GM21360 (cell line): ENCODE measurements at regions not wholly inside any gene's neighbourhood (a gene's known extent, or its start where the extent isn't known, plus 50 kb on each side); places are given as distances from the start of the nearest gene placed in this dataset.

ENCODE experiments used
- ATAC-seq: cut with Tn5 transposase; IDR thresholded peaks from one replicate; pipeline ENCODE4 v1.9.1; 2021; ENCODE audit warnings: mild to moderate bottlenecking, moderate library complexity; ENCODE audit not compliant: unreplicated experiment

GRCh38 chr2:220855296-220855695 is 716.8 kb downstream of the EPHA4 start:
- no peak for ATAC-seq

- ATAC-seq, result no peak
Measured at GRCh38 chr2:220856486-220856885, 715.6 kb downstream of the EPHA4 start.

GRCh38 chr2:220857368-220857767 is 714.7 kb downstream of the EPHA4 start:
- no peak for ATAC-seq

- no peak for ATAC-seq
Measured at GRCh38 chr2:220858101-220858500, 714.0 kb downstream of the EPHA4 start.

- no peak for ATAC-seq
Measured at GRCh38 chr2:220871909-220872308, 700.2 kb downstream of the EPHA4 start.

- no peak for ATAC-seq
Measured at GRCh38 chr2:220876080-220876824, 695.9 kb downstream of the EPHA4 start.

GRCh38 chr2:220877491-220877890 is 694.6 kb downstream of the EPHA4 start:
- ATAC-seq, result no peak

GRCh38 chr2:220877897-220878296 is 694.2 kb downstream of the EPHA4 start:
- ATAC-seq, result no peak

- no peak for ATAC-seq
Measured at GRCh38 chr2:220880623-220881596, 691.2 kb downstream of the EPHA4 start.

GRCh38 chr2:220882507-220882906 is 689.6 kb downstream of the EPHA4 start:
- no peak for ATAC-seq

- no peak for ATAC-seq
Measured at GRCh38 chr2:220885593-220885992, 686.5 kb downstream of the EPHA4 start.

GRCh38 chr2:220887271-220887870 is 684.7 kb downstream of the EPHA4 start:
- no peak for ATAC-seq

- no peak for ATAC-seq
Measured at GRCh38 chr2:220887876-220888275, 684.2 kb downstream of the EPHA4 start.

GRCh38 chr2:220890931-220891330 is 681.2 kb downstream of the EPHA4 start:
- ATAC-seq, result no peak

GRCh38 chr2:220891405-220891804 is 680.7 kb downstream of the EPHA4 start:
- no peak for ATAC-seq

GRCh38 chr2:220892018-220892634 is 680.0 kb downstream of the EPHA4 start:
- ATAC-seq, result no peak

GRCh38 chr2:220893411-220893810 is 678.7 kb downstream of the EPHA4 start:
- ATAC-seq, result no peak

GRCh38 chr2:220894069-220894468 is 678.0 kb downstream of the EPHA4 start:
- no peak for ATAC-seq

GRCh38 chr2:220899492-220899891 is 672.6 kb downstream of the EPHA4 start:
- no peak for ATAC-seq

- ATAC-seq, result no peak
Measured at GRCh38 chr2:220904015-220904414, 668.1 kb downstream of the EPHA4 start.

- no peak for ATAC-seq
Measured at GRCh38 chr2:220913384-220913783, 658.7 kb downstream of the EPHA4 start.
